HG02885 (cell line): ENCODE measurements at regions not wholly inside any gene's neighbourhood (a gene's known extent, or its start where the extent isn't known, plus 50 kb on each side); places are given as distances from the start of the nearest gene placed in this dataset.

Experiments used
- ATAC-seq: cut with Tn5 transposase; IDR thresholded peaks from one replicate; pipeline ENCODE4 v1.9.1; 2021; ENCODE audit warnings: mild to moderate bottlenecking; ENCODE audit not compliant: unreplicated experiment, poor library complexity

GRCh38 chr2:48098539-48098938 is 192.2 kb upstream of the FBXO11 start:
- ATAC-seq, result no peak

GRCh38 chr2:48104418-48104817 is 198.1 kb upstream of the FBXO11 start:
- ATAC-seq, result no peak

- no peak for ATAC-seq
Measured at GRCh38 chr2:48105848-48106247, 199.6 kb upstream of the FBXO11 start.

GRCh38 chr2:48107326-48107925 is 201.1 kb upstream of the FBXO11 start:
- no peak for ATAC-seq

- no peak for ATAC-seq
Measured at GRCh38 chr2:48108455-48108854, 202.2 kb upstream of the FBXO11 start.

GRCh38 chr2:48109491-48110204 is 203.3 kb upstream of the FBXO11 start:
- no peak for ATAC-seq

- ATAC-seq, result no peak
Measured at GRCh38 chr2:48110492-48110891, 204.0 kb upstream of the FOXN2 start.

GRCh38 chr2:48112911-48113680 is 201.4 kb upstream of the FOXN2 start:
- no peak for ATAC-seq

GRCh38 chr2:48113767-48114166 is 200.7 kb upstream of the FOXN2 start:
- no peak for ATAC-seq

- peak; percentile 34 for ATAC-seq
Measured at GRCh38 chr2:48114256-48114655, 200.2 kb upstream of the FOXN2 start.

- ATAC-seq, result no peak
Measured at GRCh38 chr2:48116497-48116896, 198.0 kb upstream of the FOXN2 start.

- no peak for ATAC-seq
Measured at GRCh38 chr2:48118895-48119294, 195.6 kb upstream of the FOXN2 start.

- no peak for ATAC-seq
Measured at GRCh38 chr2:48120112-48120511, 194.4 kb upstream of the FOXN2 start.

- no peak for ATAC-seq
Measured at GRCh38 chr2:48120759-48121242, 193.7 kb upstream of the FOXN2 start.

GRCh38 chr2:48122166-48122565 is 192.3 kb upstream of the FOXN2 start:
- no peak for ATAC-seq

GRCh38 chr2:48124592-48124991 is 189.9 kb upstream of the FOXN2 start:
- no peak for ATAC-seq

- no peak for ATAC-seq
Measured at GRCh38 chr2:48126162-48126561, 188.3 kb upstream of the FOXN2 start.

- no peak for ATAC-seq
Measured at GRCh38 chr2:48127612-48128191, 186.8 kb upstream of the FOXN2 start.

- ATAC-seq, result no peak
Measured at GRCh38 chr2:48129293-48129950, 185.1 kb upstream of the FOXN2 start.

- no peak for ATAC-seq
Measured at GRCh38 chr2:48131539-48132270, 182.8 kb upstream of the FOXN2 start.
